Putamen (tissue), 1 donor: ENCODE measurements at regions not wholly inside any gene's neighbourhood (a gene's known extent, or its start where the extent isn't known, plus 50 kb on each side); places are given as distances from the start of the nearest gene placed in this dataset.

ENCODE experiments used
- DNase-seq: peaks from one replicate; pipeline ENCODE4 v3.0.0-alpha.2; 2016; ENCODE audit warnings: low spot score

DNA sequence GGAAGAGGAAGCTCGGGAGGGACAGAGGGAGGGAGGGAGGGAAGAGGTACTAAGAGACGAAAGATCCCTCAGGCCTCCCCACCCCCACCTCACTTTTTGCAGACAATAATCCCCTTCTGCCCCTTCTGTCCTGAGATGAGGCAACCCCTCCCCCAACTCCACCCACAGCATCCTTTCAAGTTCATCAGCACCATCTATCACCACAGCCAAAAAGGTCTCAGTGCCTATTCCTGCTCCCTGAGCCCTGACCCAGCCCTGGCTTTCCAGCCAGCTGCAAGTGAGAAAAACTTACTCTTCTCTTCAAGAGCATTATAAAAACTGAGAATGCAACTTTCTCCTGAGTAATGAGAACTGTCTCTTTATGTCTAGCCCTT is 133.2 kb upstream of the LRFN2 start:
- DNase-seq: no peak

DNA sequence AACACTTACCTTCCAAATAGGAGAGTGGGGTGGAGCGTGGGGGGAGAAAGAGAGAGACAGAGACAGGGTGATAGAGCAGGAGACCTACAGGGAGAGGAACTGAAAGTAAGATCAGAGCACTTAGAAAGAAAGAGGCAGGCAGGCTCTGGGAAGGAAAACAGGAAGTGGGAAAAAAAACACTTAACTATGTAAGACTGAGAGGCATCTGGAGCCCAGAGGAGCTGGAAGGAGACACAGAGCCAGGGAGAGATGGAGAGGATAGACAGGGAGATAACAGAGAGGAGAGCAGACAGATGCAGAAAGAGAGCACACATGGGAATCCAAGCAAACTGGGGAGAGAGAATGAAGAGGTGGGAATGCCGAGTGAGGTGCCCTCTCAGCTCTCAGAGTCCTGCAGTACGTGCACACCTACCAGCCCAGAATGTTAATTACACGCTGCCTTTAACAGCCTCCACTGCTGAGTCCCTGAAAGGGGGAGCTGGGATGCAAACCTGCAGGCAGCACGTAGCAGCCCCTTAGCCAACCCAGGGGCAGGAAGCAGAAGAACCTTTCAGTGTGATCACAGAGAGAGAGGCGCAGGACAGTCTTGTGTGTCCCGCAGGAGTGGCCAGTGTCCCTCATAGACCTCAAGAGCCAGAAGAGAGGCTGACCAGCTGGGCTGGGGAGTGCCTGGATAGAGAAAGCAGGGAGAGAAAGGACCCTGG is 132.7 kb upstream of the LRFN2 start:
- DNase-seq: no peak

DNA sequence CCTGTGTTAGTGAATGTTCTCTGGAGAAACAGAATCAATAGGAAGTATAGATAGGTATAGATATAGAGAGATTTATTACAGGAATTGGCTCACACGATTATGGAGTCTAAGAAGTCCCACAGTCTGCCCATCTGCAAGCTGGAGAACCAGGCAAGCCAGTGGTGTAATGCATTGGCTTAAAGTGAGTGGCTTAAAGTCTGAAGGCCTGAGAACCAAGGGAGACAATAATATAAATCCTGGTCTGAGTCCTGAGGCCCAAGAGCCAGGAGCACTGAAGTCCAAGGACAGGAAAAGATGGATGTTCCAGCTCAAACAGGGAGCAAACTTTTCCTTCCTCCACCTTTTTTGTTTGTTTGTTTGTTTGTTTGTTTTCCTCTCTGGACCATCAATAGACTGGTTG is 131.2 kb upstream of the LRFN2 start:
- no peak for DNase-seq

DNA sequence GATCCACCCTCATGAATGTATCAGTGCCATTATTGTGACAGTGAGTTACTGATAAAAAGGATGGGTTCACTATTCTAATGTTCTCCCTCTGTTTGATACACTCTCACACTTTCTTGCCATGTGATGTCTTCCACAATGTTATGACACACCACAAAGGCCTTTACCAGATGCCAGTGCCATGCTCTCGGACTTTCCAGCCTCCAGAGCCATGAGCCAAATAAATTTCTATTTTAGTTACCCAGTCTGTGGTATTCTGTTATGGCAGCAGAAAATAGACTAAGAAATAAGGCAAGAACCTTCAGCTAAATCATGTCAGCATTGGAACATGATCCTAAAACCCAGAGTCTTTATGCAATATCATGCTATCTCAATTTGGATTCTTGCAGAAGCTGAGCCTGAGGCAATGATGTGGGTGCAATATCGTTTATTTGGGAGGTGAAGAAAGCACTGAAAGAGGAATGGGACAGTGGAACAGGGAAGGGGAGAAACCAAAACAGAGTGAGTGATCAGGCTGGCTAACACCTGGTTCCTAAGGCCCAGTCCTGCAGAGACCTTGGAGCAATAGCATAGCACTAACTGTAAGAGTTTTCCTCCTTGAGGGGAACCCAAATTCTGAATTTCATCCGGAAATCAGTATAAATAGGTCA is 130.4 kb upstream of the LRFN2 start:
- no peak for DNase-seq

DNA sequence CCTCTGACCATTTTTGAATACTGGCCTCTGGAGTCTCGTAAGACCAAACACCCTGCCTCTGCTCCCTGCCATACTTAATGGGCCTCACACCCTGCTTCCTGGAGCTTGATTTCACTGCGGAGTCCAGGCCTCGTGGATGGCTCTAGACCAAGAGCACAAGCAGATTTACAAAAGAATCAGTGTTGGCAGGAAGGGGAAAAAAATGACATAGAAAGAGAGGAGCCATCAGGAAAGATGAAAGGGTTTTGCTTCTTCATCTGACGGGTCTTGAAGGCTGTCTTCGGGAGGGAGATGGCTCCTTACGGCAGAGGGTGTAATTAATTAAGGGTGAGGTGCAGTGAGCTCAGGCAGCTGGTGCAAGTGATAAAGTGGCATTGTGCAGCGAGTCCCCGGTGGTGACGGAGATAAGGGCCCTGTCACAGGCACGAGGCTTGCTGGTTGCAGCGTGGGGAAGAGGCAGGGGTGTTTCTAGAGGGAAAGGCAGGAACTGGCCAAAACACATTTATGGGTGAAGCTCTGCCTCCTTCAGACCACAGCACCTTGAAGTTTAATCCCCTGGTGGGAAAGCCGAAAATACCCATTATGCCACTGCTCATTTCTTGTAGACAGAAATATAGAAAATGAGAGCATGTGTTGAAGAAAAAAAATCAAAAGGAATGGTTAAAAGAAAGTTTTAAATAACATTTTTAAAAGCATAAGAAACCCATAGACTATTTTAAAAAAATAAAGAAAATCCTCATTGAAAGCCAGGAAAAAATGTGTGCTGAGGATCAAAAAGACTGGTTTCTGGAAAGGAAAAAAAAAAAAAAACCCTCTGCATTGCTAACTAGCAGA is 128.6 kb upstream of the LRFN2 start:
- DNase-seq: no peak

DNA sequence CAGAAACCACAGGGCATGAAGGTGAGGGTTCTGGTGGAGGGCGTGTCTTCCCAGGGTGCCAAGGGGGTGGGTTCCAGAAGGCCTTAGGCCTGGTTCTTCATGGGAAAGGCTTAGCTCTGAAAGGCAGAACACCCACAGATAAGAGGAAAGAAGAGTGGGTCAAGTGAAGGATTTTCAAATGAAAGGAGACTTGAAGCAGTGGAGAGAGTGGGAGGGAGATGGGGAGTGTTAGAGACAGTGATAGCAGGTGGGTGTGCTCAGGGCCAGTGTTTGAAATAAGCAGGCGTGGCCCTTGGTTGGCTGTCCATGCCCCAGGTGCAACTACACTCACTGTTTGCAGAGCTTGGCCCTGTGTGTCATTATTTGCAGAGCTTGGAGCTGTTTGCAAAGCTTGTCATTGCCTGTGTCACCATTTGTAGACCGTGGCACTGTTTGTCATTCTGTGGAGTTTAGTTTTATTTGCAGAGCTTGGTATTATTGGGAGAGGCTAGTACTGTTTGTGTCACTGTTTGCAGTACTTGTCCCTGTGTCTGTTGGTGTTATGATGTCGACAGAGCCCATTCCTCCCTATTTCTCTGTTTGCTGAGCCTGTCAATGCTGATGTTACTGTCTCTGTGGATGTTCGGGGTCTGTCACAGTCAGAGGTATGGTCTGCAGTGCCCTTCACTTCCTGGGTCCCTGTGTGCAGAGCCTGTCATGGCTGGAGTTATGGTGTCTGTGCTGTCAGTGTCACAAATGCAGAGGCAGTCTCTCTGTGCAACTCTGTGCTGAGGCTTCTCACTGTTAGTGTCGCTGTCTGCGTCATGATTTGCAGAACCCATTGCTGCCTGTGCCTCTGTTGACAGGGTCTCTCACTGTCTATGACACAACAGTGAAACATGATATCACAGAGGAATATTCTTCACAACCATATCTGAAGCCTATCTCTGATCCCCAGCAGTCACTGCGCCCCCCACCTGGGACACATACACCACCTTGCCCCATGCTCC is 127.7 kb upstream of the LRFN2 start:
- no peak for DNase-seq

DNA sequence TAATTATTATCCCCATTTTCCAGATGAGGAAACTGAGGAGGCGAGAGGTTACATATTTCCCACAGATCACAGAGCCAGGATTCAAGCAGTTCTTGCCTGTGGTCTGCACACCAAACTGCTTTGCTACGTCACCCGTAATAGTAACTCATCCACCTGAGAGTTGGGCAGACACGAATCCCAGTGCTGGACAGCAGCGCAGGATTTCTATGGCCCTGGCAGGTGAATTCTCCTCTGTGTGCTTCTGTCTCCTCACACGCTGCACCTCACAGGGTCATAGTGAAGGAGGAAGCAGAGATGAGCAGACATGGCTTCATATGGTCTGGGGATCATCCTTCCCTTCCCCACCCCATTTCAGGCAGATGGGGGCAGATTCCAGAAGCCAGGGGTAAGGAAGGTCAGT is 127.0 kb upstream of the LRFN2 start:
- no peak for DNase-seq

DNA sequence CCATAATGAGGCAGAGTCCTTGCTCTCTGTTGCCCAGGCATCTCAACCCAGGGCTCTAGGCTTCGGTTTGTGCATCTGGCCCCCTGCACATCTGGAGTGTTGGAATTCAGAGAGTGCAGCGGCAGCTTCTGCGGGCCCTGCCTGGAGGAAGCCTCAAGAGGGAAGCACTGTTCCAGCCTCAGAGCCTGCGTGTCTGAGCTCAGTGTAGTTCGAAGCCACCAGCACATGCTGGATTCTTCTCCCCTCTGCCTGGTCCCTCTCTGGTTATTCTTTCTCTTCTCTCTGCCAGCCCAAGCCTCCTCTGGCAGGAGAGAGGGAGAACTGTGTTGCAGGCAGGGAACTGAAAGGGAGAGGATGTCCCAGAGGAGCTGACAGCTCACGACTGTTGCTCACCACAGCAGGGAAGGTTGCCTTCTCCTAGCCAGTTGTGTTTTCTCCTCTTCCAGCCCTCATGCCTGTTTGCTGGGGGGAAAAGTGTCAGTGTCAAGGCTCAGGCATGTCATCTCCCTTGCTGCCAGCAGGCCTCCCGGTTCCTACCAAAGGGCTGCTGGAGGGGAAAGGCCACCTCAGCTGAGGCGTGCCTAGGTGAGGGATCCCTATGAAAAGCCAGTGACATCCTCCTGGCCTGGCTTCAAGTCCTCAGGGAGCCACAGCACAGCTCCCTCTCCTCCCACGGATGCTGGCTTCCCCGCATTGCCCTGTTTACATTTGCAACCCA is 126.0 kb upstream of the LRFN2 start:
- no peak for DNase-seq

DNA sequence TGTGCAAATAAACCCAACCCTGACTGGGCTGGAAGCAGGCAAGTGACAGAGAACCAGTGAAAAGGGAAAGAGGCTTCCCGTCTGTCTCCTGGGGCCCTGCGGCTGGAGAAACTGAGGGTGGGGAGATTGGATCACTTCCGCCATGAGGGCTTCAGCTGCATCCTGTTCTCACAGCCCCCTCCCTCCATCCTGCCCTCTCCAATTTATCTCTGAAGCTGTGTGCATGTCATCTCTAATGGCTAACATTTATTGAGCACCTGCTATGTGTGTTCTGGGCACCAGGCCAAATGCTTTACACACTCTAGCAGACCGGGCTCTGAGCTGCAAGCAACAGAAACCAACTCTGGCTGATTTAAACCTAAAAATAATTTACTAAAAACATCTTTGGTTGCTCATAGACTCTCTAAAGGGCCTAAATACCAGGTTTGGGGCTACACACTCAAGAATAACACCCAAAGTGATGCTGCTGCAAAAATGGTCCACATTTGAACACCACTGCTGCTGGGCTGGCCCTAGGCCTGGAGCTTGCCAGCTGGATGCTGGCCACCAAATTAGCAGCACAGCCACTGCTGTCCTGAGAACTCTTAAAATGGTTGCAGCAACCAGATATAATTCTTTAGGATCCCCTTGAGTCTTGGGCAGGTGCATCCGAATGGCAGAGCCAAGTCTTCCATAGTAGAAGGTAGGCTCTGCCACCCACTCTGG is 123.6 kb upstream of the LRFN2 start:
- DNase-seq: no peak

DNA sequence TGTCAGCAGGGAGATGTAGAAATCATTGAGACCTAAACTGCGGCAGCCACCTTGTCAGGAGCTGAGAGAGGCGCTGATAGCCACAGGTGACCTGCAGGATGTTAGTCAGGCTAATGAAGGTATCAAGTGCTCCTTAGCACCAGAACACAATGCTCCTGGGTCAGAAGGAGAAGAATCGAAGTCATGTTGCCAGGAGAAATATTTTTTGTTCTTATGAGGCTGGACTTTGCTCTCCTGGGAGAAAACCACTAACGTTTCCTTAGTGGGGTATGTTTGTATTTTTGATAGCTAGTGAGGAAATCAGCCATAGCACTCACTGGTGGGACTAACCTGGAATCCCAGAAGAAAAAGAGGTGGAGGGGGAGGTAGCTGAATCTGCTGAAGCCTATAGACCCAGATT is 120.9 kb upstream of the LRFN2 start:
- no peak for DNase-seq

DNA sequence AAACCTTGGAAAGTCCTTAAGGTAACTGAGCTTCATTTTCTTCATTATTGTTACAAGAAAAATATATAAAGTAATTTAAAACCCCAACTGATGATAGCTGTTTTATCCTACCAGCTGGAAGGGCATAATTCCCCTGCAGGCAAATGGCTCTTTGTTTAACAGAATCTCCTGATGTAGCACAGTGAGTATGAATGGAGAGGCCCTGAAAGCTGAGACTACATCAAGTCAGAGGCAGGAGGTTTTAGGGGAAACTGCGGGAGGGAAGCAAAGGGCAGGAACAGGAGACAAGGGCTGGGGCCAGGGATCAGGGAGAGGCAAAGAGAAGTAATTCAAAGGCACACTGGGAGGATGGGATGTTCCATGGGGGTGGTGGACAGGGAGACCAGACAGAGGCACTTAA is 119.0 kb upstream of the LRFN2 start:
- no peak for DNase-seq

DNA sequence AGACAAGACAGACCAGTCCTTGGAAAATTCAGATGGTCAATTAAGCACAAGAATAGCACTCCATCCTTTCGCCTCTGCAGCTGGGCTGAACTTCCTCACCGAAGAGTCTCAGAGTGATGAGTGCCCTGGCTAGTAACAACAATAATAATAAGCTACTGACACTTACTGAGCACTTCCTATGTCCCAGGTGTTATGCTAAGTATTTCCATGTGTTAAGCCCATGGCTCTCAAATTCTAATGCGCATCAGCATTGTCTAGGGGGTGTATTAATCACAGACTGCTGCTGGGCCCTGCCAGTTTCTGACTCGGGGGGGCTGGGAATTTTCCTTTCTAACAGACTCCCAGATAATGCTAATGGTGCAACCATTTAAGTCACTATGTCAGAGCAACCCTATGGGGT is 118.2 kb upstream of the LRFN2 start:
- DNase-seq: no peak

DNA sequence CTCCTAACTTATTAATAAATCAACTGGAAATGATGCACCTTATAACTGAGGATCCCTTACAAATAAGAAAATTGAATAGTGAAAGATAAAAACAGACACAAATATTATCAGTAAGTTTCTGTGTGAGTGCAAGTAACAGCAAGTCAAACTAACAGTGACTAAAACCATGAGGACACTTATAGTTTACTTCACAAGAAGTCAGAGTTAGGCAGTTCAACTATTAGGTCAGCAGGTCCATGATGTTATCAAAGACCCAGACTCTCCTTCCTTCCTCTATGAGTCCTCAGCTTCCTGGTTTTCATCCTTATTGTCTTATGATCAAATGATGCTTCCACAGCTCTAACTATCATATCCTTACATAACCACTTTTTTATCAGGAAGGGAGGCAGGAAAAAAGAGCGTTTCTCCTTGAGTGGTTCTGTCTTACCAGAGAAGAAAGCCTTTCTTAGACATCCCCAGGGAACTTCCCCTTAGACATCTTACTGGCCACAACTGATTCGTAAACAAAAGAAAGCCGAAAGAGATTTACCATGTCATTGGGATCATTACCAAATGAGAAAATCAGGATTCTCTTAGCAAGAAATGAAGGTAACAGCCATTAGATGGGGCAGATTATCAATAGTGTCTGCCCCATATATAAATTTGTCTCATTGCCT is 114.3 kb upstream of the LRFN2 start:
- no peak for DNase-seq

DNA sequence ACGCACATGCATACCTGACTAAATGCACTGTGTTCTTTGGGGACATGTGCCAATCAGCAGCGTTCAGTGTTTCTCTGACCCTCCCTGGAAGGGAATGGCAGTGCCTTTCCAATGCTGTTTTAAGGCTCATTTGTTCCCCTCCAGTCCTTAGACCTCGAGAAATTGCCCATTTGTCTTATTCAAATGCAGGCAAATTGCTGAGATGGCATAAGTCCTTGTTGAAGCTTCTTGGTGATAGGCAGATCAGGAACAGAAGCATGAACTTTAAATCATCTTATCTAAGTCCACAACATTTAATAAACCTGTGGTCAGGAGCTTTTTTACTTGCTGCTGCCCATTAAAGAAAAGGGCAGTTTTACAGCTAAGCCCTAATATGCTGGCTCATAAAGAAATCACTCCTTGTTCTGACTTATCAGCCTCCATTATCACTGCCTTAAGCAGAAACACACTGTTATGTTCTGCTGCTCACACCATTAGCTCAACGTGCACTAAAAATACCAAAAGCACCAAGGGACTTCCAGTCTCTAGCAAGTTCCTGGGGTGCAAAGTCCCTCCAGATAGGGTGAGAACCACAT is 112.9 kb upstream of the LRFN2 start:
- no peak for DNase-seq

DNA sequence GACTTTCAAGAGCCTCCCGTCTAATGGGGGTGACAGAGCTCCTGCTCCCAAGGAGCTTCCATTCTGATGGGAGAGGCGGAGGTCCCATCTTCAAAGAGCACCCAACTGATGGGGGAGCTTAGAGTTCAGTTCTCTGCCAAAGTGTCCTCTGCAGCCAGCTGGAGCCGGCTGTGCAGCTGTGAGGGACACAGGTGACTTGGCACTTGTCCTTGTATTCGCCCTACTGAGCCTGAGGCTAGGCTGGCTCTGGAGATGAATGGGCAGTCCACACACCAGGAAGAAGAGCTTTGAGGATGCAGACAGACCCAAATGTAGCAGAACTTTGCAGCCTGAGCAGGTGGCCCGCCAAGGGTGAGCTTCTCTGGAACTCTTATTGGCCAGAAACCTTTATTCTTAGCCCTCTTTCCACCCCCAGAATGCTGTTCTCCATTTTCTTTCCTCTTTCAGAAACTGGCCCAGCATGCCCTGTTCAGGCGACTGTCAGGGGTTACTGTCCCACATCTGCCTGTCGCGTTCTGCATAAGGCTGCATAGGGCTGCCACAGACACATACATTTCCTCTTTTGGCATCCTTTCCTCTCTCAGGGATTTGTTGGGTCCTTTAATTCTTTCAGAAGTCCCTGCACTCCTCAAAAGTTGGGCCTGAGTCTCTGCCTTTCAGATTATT is 108.7 kb upstream of the LRFN2 start:
- no peak for DNase-seq

DNA sequence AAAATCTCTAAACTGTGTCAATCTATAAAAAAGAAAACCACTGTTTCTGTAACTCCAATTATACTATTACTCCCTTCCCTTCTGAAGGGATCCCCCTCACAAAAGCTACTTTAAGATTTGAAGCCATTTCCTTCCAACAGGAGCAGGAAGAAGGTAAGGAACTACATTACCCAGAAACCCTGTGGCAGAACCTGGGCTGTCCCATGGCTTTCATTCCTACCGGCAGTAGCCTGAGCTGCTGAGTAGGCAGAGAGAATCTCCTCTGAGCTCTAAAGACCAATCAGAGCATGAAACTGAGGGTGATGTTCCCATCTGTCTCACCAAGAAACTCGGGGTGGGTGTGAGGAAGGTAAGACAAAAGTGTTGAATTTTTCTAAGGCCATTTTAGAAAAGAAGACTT is 108.0 kb upstream of the LRFN2 start:
- no peak for DNase-seq

DNA sequence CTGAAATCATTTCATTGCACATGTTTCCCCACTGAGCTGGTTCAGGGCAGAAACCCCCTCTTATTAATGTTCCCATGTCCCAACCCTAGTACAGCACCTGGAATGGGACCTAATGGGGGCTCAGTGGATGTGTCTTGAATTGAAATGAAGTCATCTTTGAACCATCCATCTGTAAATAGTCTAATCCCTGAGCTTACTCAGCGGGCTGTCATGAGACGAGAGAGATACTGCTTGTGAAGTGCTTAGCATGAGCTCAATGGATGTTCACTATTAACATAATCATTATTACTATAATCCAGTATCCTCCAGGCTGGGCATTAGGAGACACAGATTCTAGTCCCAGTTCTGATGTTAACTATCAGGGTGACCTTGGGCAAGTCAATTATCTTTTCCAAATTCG is 106.6 kb upstream of the LRFN2 start:
- DNase-seq: no peak

DNA sequence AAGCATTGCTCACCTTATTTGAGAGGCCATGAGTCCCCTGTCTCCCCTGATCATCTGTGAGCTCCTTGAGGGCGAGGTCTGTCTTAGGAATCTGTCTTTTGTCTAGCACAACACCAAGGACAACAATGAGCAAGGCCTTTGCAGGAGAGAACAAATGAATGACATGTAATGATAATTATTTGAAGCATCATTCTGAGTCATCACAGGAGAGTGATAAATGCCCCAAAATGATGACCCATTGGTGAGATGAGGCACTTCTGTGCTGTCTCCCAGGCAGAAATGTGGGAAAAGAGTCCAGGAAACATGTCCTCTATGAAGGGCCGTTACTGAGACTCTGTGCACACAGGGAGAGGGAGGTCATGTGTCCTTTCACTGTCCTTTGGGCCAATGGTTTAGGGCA is 105.2 kb upstream of the LRFN2 start:
- DNase-seq: no peak

DNA sequence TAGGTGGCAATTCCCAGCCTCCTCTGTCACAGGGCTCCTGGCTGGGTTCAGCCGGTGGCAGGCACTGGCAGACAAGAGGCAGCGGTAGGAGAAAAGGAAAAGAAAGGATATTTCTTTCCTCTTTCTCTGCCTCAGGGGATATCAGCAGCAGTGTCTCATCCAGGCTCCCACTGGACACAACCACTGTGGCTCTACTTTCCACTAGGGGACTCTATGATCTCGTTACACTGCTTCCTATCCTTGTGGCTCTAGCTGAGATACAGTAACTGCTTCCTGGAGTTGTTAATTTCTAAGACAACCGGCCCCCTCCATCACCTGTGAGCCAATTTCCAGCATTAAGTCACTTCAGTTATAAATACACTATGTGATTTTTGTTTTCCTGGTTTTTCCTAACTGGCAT is 102.0 kb upstream of the LRFN2 start:
- DNase-seq: no peak
